Sigmoid colon (tissue), 6 donors: ENCODE measurements at regions not wholly inside any gene's neighbourhood (a gene's known extent, or its start where the extent isn't known, plus 50 kb on each side); places are given as distances from the start of the nearest gene placed in this dataset.
A peak's percentile ranks its signal among the peaks of the same experiment; 100 is the strongest.

Source experiments
- DNase-seq: peaks from one replicate; pipeline ENCODE4 v3.0.0-alpha.2; 2019
- H3K27ac ChIP-seq, 4 donors: fragments of 200-600 bp; sonication (generic); one replicate each; pipeline ENCODE4 v1.5.1; 2016 to 2019; ENCODE audit warnings: mild to moderate bottlenecking in 1 of 4
- H3K27me3 ChIP-seq, 3 donors: fragments of 200-600 bp; sonication (generic); one replicate each; pipeline ENCODE4 v1.5.1; 2019; ENCODE audit warnings: mild to moderate bottlenecking in 1 of 3
- H3K36me3 ChIP-seq, 4 donors: fragments of 200-600 bp; sonication (generic); one replicate each; pipeline ENCODE4 v1.5.1; 2016 to 2019
- H3K4me1 ChIP-seq, 4 donors: fragments of 200-600 bp; sonication (generic); one replicate each; pipeline ENCODE4 v1.5.1; 2017 to 2019
- H3K4me3 ChIP-seq, 4 donors: fragments of 200-600 bp; sonication (generic); one replicate each; pipeline ENCODE4 v1.5.1; 2017 to 2019; ENCODE audit warnings: mild to moderate bottlenecking in 2 of 4, moderate library complexity in 1 of 4
- H3K9me3 ChIP-seq, 4 donors: fragments of 200-600 bp in 3 of 4; sonication (generic) in 3 of 4; one replicate each; pipeline versions ENCODE4 v1.5.1 to v1.6.1; 2013 to 2019
- EP300 ChIP-seq, 4 donors: sonication (generic); formaldehyde crosslinking; IDR thresholded peaks; one replicate each; pipeline ENCODE4 v1.6.1; 2017; ENCODE audit warnings: antibody characterized with exemption in 4 of 4
- POLR2A ChIP-seq, 2 donors: fragments of 450-650 bp; IDR thresholded peaks; one replicate each; pipeline ENCODE4 v1.6.1; 2016; ENCODE audit warnings: antibody characterized with exemption in 2 of 2, mild to moderate bottlenecking in 2 of 2, moderate library complexity in 2 of 2
- POLR2AphosphoS5 ChIP-seq, 4 donors: sonication (generic); formaldehyde crosslinking; IDR thresholded peaks; one replicate each; pipeline ENCODE4 v1.6.1; 2017; ENCODE audit warnings: antibody characterized with exemption in 4 of 4
- WGBS, 2 donors: extraction: QIAGEN DNeasy Blood & Tissue Kit; methylation state at CpG; one replicate each; pipeline ENCODE4 v1.1.7; 2013; 5-methylcytosine and 5-hydroxymethylcytosine counted together
- intact Hi-C: fragments of 100-400 bp; cut with DNase I; formaldehyde crosslinking; loops from one replicate; pipeline ENCODE4 v1.15.1; 2023
- TF ChIP-seq, protein P1 (sequence below), 4 experiments: fragments of 450-650 bp in 3 of 4; fragments of 200-600 bp in 1 of 4; IDR thresholded peaks; one replicate each; pipeline ENCODE4 v1.5.1; 2016 to 2019; ENCODE audit warnings: antibody characterized with exemption in 4 of 4, mild to moderate bottlenecking in 3 of 4, moderate library complexity in 2 of 4
- donor health status: healthy with polysubstance abuse.
- donor health status: healthy.

DNA sequence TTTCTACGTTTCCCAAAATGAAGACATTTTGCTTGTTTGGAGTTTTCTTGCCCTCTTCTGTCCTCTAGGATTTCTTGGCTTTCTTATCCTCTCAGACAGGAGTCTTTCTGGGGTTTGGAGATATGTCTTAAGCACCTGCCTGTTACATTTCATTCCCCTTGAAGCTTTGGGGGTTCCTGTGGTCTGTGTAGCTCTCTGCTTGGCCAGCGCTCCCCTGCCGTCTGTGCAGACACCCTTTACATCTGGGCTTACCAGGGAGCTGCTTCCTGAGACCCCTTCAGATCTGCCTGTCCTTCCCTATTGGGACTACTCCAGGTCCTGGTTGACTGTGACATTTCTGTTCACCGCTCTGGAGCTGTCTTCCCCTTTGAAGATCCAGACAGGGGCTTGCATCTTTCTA is 171.9 kb upstream of the CSF3R start:
- no peak for TF ChIP-seq EP300 (IDR thresholded peaks at IDR 0.05)
- TF ChIP-seq, protein P1, sequence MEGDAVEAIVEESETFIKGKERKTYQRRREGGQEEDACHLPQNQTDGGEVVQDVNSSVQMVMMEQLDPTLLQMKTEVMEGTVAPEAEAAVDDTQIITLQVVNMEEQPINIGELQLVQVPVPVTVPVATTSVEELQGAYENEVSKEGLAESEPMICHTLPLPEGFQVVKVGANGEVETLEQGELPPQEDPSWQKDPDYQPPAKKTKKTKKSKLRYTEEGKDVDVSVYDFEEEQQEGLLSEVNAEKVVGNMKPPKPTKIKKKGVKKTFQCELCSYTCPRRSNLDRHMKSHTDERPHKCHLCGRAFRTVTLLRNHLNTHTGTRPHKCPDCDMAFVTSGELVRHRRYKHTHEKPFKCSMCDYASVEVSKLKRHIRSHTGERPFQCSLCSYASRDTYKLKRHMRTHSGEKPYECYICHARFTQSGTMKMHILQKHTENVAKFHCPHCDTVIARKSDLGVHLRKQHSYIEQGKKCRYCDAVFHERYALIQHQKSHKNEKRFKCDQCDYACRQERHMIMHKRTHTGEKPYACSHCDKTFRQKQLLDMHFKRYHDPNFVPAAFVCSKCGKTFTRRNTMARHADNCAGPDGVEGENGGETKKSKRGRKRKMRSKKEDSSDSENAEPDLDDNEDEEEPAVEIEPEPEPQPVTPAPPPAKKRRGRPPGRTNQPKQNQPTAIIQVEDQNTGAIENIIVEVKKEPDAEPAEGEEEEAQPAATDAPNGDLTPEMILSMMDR (IDR thresholded peaks at IDR 0.05): no peak
- no peak for TF ChIP-seq POLR2A (IDR thresholded peaks at IDR 0.05)
- TF ChIP-seq POLR2AphosphoS5 (IDR thresholded peaks at IDR 0.05): no peak
- Histone ChIP-seq H3K27ac (no peak overlapping the region), H3K27me3 (peaks cover 0 to 15% (median 4%) of the 10 kb centered on the region in 3 donors), H3K9me3 (no peaks in the 10 kb centered on the region), H3K36me3 (no peaks in the 10 kb centered on the region), H3K4me3 (no peak overlapping the region), H3K4me1 (no peaks in the 10 kb centered on the region)
- no peak for DNase-seq
- WGBS, 2 donors: 66 to 71% methylated on average over 4 of the region's 4 CpGs
- intact Hi-C loops: no loop called here

DNA sequence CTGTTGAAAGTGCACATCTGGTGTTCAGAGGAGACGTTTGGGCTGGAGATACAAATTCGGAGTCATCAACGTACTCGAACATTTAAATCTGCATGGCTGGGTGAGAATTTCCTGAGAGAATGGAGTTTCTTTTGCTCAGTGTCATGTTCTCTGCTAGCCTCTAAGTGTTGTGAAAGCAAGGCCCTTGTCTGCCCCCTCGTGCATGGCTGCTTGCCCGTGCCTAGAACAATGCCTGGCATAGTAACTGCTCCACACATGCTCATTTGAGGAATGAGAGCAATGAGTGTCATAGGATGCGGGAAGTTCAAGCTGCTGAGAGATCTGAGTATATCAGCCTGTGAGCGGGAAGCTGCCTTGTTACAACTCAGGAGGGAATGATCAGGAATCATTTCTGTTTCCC is 171.1 kb upstream of the CSF3R start:
- 60 to 66% methylated on average over 8 of the region's 8 CpGs for WGBS, 2 donors
- Histone ChIP-seq H3K4me3 (no peak overlapping the region), H3K27me3 (peaks cover 0 to 14% (median 4%) of the 10 kb centered on the region in 3 donors), H3K9me3 (no peaks in the 10 kb centered on the region), H3K36me3 (no peaks in the 10 kb centered on the region), H3K4me1 (no peaks in the 10 kb centered on the region), H3K27ac (no peak overlapping the region)
- intact Hi-C loops: no loop called here
- TF ChIP-seq POLR2AphosphoS5 (IDR thresholded peaks at IDR 0.05) (peak in 1 of 4 donors; percentile 21), POLR2A (IDR thresholded peaks at IDR 0.05) (no peak)
- DNase-seq: no peak

DNA sequence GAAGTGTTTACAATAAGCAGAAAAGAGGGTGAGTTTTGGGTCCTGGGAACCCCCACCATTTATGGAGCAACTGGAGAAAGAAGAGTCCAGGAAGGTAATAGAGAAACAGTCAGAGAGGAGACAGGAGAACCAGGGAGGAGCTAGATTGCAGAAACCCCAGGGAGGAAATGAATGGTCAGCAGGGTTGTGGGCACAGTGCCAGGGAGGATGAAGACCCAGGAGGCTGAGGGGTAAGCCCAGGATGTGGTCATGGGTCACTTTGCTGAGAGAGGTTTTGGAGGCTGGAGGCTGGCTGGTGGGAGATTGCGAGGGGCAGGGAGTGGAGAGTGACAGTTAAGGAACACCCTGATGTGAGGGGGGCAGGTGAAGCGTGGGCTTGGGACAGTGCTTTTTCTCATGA is 169.9 kb upstream of the CSF3R start:
- H3K9me3 ChIP-seq: no peaks in the 10 kb centered on the region
- 77 to 80% methylated on average over 2 of the region's 2 CpGs for WGBS, 2 donors
- no peaks in the 10 kb centered on the region for H3K4me1 ChIP-seq
- no peak overlapping the region for H3K27ac ChIP-seq
- TF ChIP-seq, protein P1 (IDR thresholded peaks at IDR 0.05): no peak
- TF ChIP-seq POLR2AphosphoS5 (IDR thresholded peaks at IDR 0.05) (no peak), POLR2A (IDR thresholded peaks at IDR 0.05) (no peak), EP300 (IDR thresholded peaks at IDR 0.05) (no peak)
- intact Hi-C loops: no loop called here
- H3K36me3 ChIP-seq: no peaks in the 10 kb centered on the region
- no peak for DNase-seq
- H3K27me3 ChIP-seq: peaks cover 0 to 25% (median 4%) of the 10 kb centered on the region in 3 donors
- no peak overlapping the region for H3K4me3 ChIP-seq

DNA sequence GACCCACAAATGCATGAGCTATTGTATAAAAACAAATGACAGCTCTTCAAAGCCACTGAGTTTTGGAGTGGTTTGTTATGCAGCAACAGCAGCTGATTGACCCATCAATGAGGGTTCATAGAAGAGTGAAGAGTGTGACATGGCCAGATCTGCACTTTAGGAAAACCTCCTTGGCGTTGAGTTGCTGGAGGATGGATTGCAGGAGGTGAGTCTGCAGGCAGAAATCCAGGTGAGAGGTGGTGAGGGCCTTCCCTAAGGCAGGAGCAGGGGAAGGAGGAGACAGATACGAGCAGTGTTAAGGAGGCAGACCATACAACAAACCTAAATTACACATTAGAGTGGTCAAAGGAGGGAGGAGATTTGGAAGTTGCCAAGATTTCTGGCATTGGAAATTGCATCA is 169.3 kb upstream of the CSF3R start:
- no peaks in the 10 kb centered on the region for H3K9me3 ChIP-seq
- peaks cover 0 to 29% (median 4%) of the 10 kb centered on the region in 3 donors for H3K27me3 ChIP-seq
- H3K4me1 ChIP-seq: no peaks in the 10 kb centered on the region
- no peaks in the 10 kb centered on the region for H3K36me3 ChIP-seq
- WGBS, 2 donors: 51 to 76% methylated on average over 2 of the region's 2 CpGs
- TF ChIP-seq POLR2AphosphoS5 (IDR thresholded peaks at IDR 0.05) (no peak), EP300 (IDR thresholded peaks at IDR 0.05) (no peak), POLR2A (IDR thresholded peaks at IDR 0.05) (no peak)
- TF ChIP-seq, protein P1 (IDR thresholded peaks at IDR 0.05): no peak
- DNase-seq: no peak
- no peak overlapping the region for H3K4me3 ChIP-seq
- H3K27ac ChIP-seq: no peak overlapping the region
- intact Hi-C loops: no loop called here

DNA sequence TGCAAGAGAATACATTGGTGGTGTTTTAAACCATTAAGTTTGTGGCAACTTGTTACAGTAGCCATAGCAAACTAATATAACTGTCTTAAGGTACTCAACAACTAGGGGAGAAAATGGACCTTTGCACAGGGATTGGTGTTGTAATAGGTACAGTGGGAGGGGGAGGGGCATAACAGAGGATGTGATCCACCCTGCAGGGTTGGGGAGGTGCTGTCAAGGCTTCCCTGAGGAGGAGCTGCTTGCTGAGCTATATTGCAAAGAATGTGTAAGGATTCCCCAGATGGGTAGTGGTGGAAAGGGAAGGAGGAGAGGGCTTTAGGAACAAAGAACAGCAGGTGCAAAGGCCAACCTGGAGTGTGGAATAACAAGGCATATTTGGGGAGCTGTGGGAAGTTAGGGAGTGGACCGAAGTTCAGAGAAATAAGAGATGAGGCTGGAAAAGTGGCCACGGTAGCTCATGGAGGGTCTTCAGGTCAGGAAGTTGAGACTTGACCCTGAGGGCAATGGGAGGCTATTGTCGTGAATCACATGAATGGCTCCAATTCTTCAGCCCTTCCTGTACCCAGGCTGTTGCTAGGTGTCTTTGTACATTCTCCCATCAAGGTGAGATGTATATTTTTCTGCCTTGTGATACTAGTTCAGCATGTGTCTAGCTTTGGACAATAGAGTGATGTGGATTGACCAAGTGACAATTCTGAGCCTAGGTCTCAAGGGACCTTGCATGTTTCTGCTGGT is 168.6 kb upstream of the CSF3R start:
- Histone ChIP-seq H3K27ac (no peak overlapping the region), H3K27me3 (peaks cover 0 to 29% (median 4%) of the 10 kb centered on the region in 3 donors), H3K9me3 (no peaks in the 10 kb centered on the region), H3K36me3 (no peaks in the 10 kb centered on the region), H3K4me1 (no peaks in the 10 kb centered on the region), H3K4me3 (no peak overlapping the region)
- no peak for DNase-seq
- intact Hi-C loops: no loop called here
- WGBS, 2 donors: 66 to 75% methylated on average over 3 of the region's 3 CpGs
- TF ChIP-seq POLR2A (IDR thresholded peaks at IDR 0.05) (no peak), EP300 (IDR thresholded peaks at IDR 0.05) (no peak), POLR2AphosphoS5 (IDR thresholded peaks at IDR 0.05) (no peak)
- TF ChIP-seq, protein P1 (IDR thresholded peaks at IDR 0.05): no peak
